ENCODE measurements at regions not wholly inside any gene's neighbourhood (a gene's known extent, or its start where the extent isn't known, plus 50 kb on each side); places are given as distances from the start of the nearest gene placed in this dataset.
"Not testable (repeated sequence)": the region's sequence is repeated elsewhere in the genome, so short reads cannot be mapped to it uniquely, and the experiment has no call there.

GRCh38 chr9:86997156-86997555 lies 49.9 kb upstream of the GAS1 start:
- no peak for DNase-seq

- DNase-seq, result no peak
These were observed 50.6 kb upstream of the GAS1 start for GRCh38 chr9:86997951-86998350.

GRCh38 chr9:87002517-87002916 lies 55.2 kb upstream of the GAS1 start:
- DNase-seq, result no peak

- DNase-seq, result no peak
These were observed 56.7 kb upstream of the GAS1 start for GRCh38 chr9:87004016-87004415.

DNA sequence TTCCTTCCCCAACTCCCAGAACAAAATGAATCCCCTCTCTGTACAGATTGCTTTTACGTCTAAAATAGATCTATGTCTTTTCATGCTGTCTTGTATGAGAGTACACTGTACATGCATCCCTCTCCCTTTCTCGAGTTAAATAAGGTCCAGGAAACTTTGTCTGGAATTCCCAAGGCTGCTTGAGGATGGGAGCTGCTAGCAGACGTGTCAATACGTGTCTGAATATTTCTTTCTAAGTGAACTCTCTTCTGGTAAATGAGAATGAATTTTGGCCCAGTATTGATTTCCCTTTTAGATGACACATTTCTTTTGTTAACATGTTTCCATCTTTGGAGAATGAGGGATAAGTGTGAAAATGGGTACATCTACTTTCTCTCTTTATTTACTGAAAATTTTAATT lies 59.6 kb upstream of the GAS1 start:
- no peak for DNase-seq

GRCh38 chr9:87007711-87008366 lies 60.5 kb upstream of the GAS1 start:
- no peak for DNase-seq

DNA sequence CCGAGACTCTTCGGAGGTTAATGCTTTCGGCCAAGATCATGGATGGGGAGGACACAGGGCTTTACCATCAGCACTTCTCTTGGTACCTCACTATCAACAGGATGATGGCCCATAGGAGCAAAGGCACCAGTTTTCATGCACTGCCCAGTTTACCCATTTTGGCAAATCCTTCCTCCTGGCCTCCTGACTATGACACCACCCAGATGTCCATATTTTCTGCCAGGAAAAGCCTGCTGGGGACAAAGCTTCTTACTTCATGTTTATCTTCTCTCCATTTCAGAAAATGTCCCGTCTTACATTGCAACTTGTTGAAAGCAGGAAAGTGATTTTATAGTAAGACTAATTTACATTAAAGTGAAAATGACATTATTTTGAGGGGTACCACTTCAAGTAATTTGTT lies 61.4 kb upstream of the GAS1 start:
- DNase-seq, result no peak

GRCh38 chr9:87010626-87011025 lies 63.3 kb upstream of the GAS1 start:
- DNase-seq, result no peak

DNA sequence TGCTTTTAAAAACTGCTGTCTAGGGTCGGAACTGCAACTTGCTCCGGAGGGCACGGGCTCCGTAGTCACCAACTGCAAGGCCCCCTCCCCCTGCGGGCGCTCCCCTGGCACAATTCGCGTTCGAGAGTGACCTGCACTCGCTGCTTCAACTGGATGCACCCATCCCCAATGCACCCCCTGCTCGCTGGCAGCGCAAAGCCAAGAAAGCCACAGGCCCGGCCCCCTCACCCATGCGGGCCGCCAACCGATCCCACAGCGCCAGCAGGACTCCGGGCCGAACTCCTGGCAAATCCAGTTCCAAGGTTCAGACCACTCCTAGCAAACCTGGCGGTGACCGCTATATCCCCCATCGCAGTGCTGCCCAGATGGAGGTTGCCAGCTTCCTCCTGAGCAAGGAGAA lies 64.2 kb upstream of the GAS1 start:
- DNase-seq, result no peak

GRCh38 chr9:87013490-87013889 lies 66.2 kb upstream of the GAS1 start:
- no peak for DNase-seq

- DNase-seq, result no peak
These were observed 67.1 kb upstream of the GAS1 start for GRCh38 chr9:87014436-87014835.

- no peak for DNase-seq
These were observed 69.4 kb upstream of the GAS1 start for GRCh38 chr9:87016681-87017080.

DNA sequence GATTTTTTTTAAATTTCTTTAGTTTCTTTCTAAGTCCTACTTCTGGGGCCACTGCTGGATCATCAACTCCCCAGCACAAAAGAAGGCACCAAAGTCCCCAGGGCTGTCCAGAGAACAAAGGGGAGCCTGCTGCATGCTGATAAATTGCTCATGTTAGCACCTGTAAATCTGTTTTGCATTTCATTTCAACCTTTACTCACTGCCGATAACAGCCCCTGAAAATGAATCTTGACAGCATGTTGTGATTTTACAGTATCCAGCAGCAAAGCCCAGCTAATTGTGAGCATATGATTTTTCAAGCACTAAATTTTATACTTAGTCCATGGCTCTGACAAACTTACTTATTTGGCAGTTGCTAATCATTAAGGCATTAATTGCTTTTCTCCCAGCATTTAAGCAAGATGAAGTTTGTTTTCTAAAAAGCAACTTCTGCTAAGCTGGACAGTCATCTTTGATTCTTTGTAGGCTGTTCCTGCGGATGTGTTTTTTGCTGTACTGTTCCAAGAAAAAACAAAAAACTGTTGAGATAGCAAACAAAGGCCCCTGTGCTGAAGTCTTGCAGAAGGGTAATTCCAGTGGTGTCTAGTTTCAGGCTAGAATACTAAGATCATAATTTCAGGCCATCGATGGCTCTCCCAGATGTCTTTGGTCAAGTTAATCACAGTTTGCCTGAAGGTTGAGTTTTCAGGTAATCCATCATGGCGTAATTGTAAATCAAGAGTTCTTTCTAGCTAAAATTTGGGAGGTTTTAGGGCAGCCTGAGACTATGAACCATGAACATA lies 73.1 kb upstream of the GAS1 start:
- no peak for DNase-seq

- no peak for DNase-seq
These were observed 74.9 kb upstream of the GAS1 start for GRCh38 chr9:87022178-87022577.

- no peak for DNase-seq
These were observed 78.9 kb upstream of the GAS1 start for GRCh38 chr9:87026204-87026603.

DNA sequence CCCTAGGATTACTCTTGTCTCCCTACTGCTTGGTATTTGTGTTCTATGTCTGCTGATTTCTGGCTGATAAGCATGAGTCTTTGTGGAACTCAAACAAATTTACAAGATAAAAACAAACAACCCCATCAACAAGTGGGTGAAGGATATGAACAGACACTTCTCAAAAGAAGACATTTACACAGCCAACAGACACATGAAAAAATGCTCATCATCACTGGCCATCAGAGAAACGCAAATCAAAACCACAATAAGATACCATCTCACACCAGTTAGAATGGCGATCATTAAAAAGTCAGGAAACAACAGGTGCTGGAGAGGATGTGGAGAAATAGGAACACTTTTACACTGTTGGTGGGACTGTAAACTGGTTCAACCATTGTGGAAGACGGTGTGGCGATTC lies 81.5 kb upstream of the GAS1 start:
- not testable (repeated sequence) for DNase-seq

GRCh38 chr9:87029905-87030304 lies 82.6 kb upstream of the GAS1 start:
- no peak for DNase-seq

DNA sequence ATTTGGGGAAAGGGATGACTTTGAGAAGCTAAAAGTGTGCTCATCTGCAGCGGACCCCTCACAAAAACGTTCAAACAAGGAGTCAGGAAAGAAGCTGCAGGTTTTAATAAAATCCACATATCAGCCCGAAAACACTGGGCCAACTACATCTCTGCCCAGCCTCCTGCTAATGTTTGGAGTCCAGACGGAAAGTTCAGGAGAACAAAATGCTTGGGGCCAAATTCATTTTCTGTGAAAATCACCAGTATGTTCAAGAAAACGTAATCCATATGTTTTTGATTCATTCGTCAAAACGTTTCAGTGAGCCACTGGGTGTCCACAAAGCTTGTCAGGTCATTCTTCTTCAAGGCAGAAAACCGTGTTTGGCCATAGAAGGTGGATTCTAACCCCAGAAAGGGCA lies 87.5 kb upstream of the GAS1 start:
- no peak for DNase-seq

DNA sequence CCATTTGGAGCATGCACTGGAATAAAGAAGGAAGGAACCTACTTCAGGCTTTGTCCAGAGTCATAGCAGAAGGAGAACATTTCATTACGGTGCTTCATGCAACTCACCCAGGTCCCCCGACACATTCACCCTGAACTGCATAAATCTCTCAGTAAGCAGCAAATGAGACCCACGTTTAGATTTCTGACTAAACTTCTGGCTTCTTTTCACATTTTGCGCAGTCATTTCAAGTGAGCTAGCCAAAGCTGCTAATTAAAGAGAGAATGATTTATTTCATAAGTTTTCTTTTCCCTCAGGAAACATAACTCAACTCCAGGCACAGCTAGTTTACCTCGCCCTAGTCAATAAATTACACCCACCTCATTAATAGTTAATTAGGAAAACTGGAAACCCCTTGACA lies 88.6 kb upstream of the GAS1 start:
- DNase-seq, result no peak

- no peak for DNase-seq
These were observed 89.2 kb upstream of the GAS1 start for GRCh38 chr9:87036506-87036905.

DNA sequence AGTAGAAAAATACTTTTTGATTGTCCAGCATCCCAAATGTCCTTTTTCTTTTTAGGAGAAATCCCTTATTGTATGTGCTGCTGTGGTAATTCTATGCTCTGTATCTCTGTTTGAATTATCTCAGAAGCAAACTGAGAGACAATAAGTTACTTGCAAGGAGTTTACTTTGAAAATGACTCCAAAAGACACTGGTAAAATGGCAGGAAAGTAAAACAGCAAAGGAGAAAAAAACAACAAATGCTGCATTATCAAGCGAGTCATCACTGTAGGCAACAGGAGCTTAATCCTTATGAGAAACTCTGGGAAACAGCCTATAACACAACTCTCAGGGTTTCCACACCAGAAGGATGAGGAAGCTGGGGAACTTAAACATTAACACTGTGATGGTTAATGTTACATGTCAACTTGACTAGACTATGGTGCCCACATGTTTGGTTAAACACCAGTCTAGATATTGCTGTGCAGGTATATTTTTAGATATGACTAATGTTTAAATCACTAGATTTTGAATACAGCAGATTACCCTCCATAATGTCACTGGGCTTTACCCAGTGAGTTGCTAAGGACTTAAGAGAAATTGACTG lies 92.6 kb upstream of the GAS1 start:
- no peak for DNase-seq

DNA sequence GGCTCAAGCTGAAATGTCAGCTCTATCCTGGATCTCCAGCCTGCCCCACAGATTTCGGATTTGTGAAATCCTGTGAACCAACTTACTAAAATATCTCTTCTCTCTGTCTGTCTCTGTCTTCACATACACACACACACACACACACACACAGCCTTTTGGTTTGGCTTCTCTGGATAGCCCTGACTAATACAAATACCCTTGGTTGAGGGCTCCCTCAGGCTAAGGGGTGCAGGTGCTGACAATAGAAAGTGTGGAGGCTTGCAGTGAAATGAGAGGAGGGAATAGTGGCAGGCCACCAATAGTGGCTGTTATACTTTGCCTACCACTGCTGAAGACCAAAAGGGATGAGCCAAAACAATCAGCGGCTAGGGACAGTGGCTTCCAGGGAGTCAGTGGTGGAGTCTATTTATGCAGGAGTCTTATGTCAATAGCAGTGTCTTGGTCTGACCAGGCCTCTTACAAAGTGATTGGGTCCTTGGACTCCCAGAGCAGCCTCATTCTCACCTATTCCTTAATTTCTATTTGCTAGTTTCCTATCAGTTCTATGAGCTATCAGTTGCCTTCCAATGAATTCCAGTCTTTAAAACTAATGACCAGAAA lies 93.2 kb upstream of the GAS1 start:
- DNase-seq, result no peak

GRCh38 chr9:87041553-87042235 lies 94.4 kb upstream of the GAS1 start:
- not testable (repeated sequence) for DNase-seq

Measured in stimulated activated CD4-positive, alpha-beta T cell treated with anti-CD3 and anti-CD28 coated beads, Interleukin-4, amount 100 ng/mL, for 4 hours (primary cell).